A549 (cell line): ENCODE measurements at regions not wholly inside any gene's neighbourhood (a gene's known extent, or its start where the extent isn't known, plus 50 kb on each side); places are given as distances from the start of the nearest gene placed in this dataset.

Experiments used
- ATAC-seq, 2 experiments: fragments of 200-7000 bp in 1 of 2; fragments of >200 bp in 1 of 2; cut with Nextera tagmentation in 1 of 2; cut with Tn5 transposase in 1 of 2; 3 replicates each; pipeline versions ENCODE4 v1.8.0 to v1.9.1; 2018 to 2020; ENCODE audit warnings: mild to moderate bottlenecking in 1 of 2, moderate library complexity in 1 of 2
- CTCF ChIA-PET: fragments of 300-600 bp; sonication (Branson Sonifier 250); formaldehyde crosslinking; extraction: SDS; loops from one replicate; lab custom pipeline; 2021; ENCODE audit warnings: antibody characterized with exemption, inconsistent platforms; lab: Yijun Ruan, JAX
- POLR2A ChIA-PET: fragments of 350-600 bp; formaldehyde crosslinking; extraction: SDS; loops from one replicate; lab custom pipeline; 2021; ENCODE audit warnings: antibody characterized with exemption, inconsistent platforms; lab: Yijun Ruan, JAX
- DNase-seq, 2 experiments: peaks; one replicate each; pipeline versions ENCODE4 v3.0.0 to v3.0.0-alpha.2; 2011 to 2016; ENCODE audit warnings: low read depth in 1 of 2, low spot score in 1 of 2
- FAIRE-seq: peaks from 2 replicates; lab custom pipeline; 2011; peaks lifted over from hg19 to GRCh38; lab: Jason Lieb, UNC
- H3K27ac ChIP-seq, 2 experiments: fragments of >200 bp; sonication (Bioruptor Twin); formaldehyde crosslinking; 3 replicates each; pipeline ENCODE4 v1.5.1; 2016 to 2017
- H3K4me1 ChIP-seq: fragments of >200 bp; sonication (Bioruptor Twin); formaldehyde crosslinking; 3 replicates; pipeline ENCODE4 v1.6.1; 2016
- H3K4me2 ChIP-seq: fragments of >200 bp; sonication (Bioruptor Twin); formaldehyde crosslinking; 3 replicates; pipeline ENCODE4 v1.6.1; 2016
- H3K4me3 ChIP-seq: fragments of >200 bp; sonication (Bioruptor Twin); formaldehyde crosslinking; 3 replicates; pipeline ENCODE4 v1.5.1; 2016
- H3K9me3 ChIP-seq: fragments of >200 bp; sonication (Bioruptor Twin); formaldehyde crosslinking; 3 replicates; pipeline ENCODE4 v1.6.1; 2016
- BCL3 ChIP-seq: fragments of >200 bp; sonication (Bioruptor Twin); formaldehyde crosslinking; IDR thresholded peaks from 3 replicates; pipeline ENCODE4 v1.6.1; 2016
- CBX8 ChIP-seq: fragments of 200-600 bp; sonication (generic); IDR thresholded peaks from 2 replicates; pipeline ENCODE4 v1.6.1; 2016
- CHD2 ChIP-seq: fragments of 150-350 bp; IDR thresholded peaks from 2 replicates; pipeline ENCODE4 v1.6.1; 2014; ENCODE audit warnings: low read length; ENCODE audit not compliant: partially characterized antibody
- EHMT2 ChIP-seq: fragments of 200-600 bp; sonication (generic); IDR thresholded peaks from 2 replicates; pipeline ENCODE4 v1.6.1; 2016; ENCODE audit warnings: antibody characterized with exemption, low read depth, mild to moderate bottlenecking, moderate library complexity
- EP300 ChIP-seq, 2 experiments: fragments of >200 bp; sonication (Bioruptor Twin); formaldehyde crosslinking; IDR thresholded peaks; 2 replicates in 1 of 2; 3 replicates in 1 of 2; pipeline ENCODE4 v1.6.1; 2016 to 2017
- ESRRA ChIP-seq: fragments of 150-350 bp; IDR thresholded peaks from 2 replicates; pipeline ENCODE4 v1.6.1; 2014; ENCODE audit warnings: mild to moderate bottlenecking, low read length, borderline replicate concordance
- FOXS1 ChIP-seq: fragments of 250-450 bp; sonication (Bioruptor Pico); IDR thresholded peaks from 2 replicates; pipeline ENCODE4 v1.5.0; 2020; ENCODE audit warnings: mild to moderate bottlenecking, moderate library complexity
- HDAC2 ChIP-seq: fragments of 200-600 bp; sonication (generic); IDR thresholded peaks from 2 replicates; pipeline ENCODE4 v1.6.1; 2016
- HOXA7 ChIP-seq: fragments of 250-450 bp; sonication (Bioruptor Pico); IDR thresholded peaks from 2 replicates; pipeline ENCODE4 v1.5.0; 2020; ENCODE audit warnings: mild to moderate bottlenecking, moderate library complexity
- HOXB13 ChIP-seq: fragments of 250-450 bp; sonication (Bioruptor Pico); IDR thresholded peaks from 2 replicates; pipeline ENCODE4 v1.5.0; 2020; ENCODE audit warnings: low read depth, mild to moderate bottlenecking, moderate library complexity
- HOXB5 ChIP-seq: fragments of 250-450 bp; sonication (Bioruptor Pico); IDR thresholded peaks from 2 replicates; pipeline ENCODE4 v1.5.0; 2020; ENCODE audit warnings: mild to moderate bottlenecking, moderate library complexity
- KDM1A ChIP-seq: fragments of 200-600 bp; sonication (generic); IDR thresholded peaks from 2 replicates; pipeline ENCODE4 v1.6.1; 2016; ENCODE audit warnings: low read depth, mild to moderate bottlenecking
- KDM5A ChIP-seq: fragments of 200-600 bp; sonication (generic); IDR thresholded peaks from 2 replicates; pipeline ENCODE4 v1.6.1; 2016; ENCODE audit warnings: antibody characterized with exemption, mild to moderate bottlenecking
- MAZ ChIP-seq: fragments of 150-350 bp; IDR thresholded peaks from 2 replicates; pipeline ENCODE4 v1.6.1; 2014; ENCODE audit warnings: antibody characterized with exemption, low read depth, low read length, borderline replicate concordance
- MYC ChIP-seq: IDR thresholded peaks from 2 replicates; pipeline ENCODE4 v1.6.1; 2012; ENCODE audit warnings: mild to moderate bottlenecking, inconsistent platforms, low read length, improper control_type of control experiment, borderline replicate concordance
- TFCP2L1 ChIP-seq: fragments of 250-450 bp; sonication (Bioruptor Pico); IDR thresholded peaks from 2 replicates; pipeline ENCODE4 v1.5.0; 2021; ENCODE audit warnings: mild to moderate bottlenecking
- USF2 ChIP-seq: fragments of 450-650 bp; IDR thresholded peaks from 2 replicates; pipeline ENCODE4 v1.6.1; 2014; ENCODE audit warnings: antibody characterized with exemption
- WGBS: methylation state at CpG from one replicate; pipeline ENCODE4 v1.1.6; 2017; ENCODE audit errors: missing lambda C conversion rate; 5-methylcytosine and 5-hydroxymethylcytosine counted together

- POLR2A ChIA-PET, result no interaction called here
- H3K27ac ChIP-seq, result no peak overlapping the region
- H3K4me1 ChIP-seq, result peaks cover 16% of the 10 kb centered on the region
- no peaks in the 10 kb centered on the region for H3K9me3 ChIP-seq
- H3K4me3 ChIP-seq, result no peak overlapping the region
- TF ChIP-seq ESRRA (no peak), EP300 (IDR thresholded peaks at IDR 0.05) (no peak), HDAC2 (no peak), HOXB5 (CRISPR knock-in tag) (no peak), BCL3 (no peak), HOXB13 (CRISPR knock-in tag) (no peak)
- TF ChIP-seq, all 56 proteins: peak for 0
- CTCF ChIA-PET, result interaction anchor here (3.2 kb wide), 1 partner anchor 74 kb away, joined by 10 read pairs; no protein-coding TSS in a partner anchor
- no peak for ATAC-seq
- 90% methylated on average over 14 of the region's 14 CpGs for WGBS
- H3K4me2 ChIP-seq, result no peak overlapping the region
- no peak for FAIRE-seq
- DNase-seq, result no peak
These were observed 58.5 kb upstream of the ECHDC3 start for GRCh38 chr10:11683529-11684320.

GRCh38 chr10:11682851-11683250 is 59.3 kb upstream of the ECHDC3 start:
- ATAC-seq (no peak), FAIRE-seq (no peak), DNase-seq (no peak)
- Histone ChIP-seq H3K4me3 (no peak overlapping the region), H3K27ac (no peak overlapping the region), H3K4me1 (peaks cover 16% of the 10 kb centered on the region), H3K9me3 (no peaks in the 10 kb centered on the region), H3K4me2 (no peak overlapping the region)
- WGBS, result 85% methylated on average over 11 of the region's 14 CpGs
- CTCF ChIA-PET, result no interaction called here
- POLR2A ChIA-PET, result no interaction called here
- TF ChIP-seq KDM1A (no peak), MAZ (no peak), TFCP2L1 (CRISPR knock-in tag) (no peak), HOXA7 (CRISPR knock-in tag) (no peak)

- CTCF ChIA-PET, result no interaction called here
- ATAC-seq (no peak), FAIRE-seq (no peak), DNase-seq (no peak)
- 88% methylated on average over 6 of the region's 6 CpGs for WGBS
- H3K9me3 ChIP-seq, result no peaks in the 10 kb centered on the region
- no peak overlapping the region for H3K27ac ChIP-seq
- no peak overlapping the region for H3K4me3 ChIP-seq
- peaks cover 16% of the 10 kb centered on the region for H3K4me1 ChIP-seq
- POLR2A ChIA-PET, result no interaction called here
- no peak for TF ChIP-seq HOXA7 (CRISPR knock-in tag)
- no peak for TF ChIP-seq CHD2
- TF ChIP-seq KDM5A, result no peak
- TF ChIP-seq FOXS1 (CRISPR knock-in tag), result no peak
- TF ChIP-seq EHMT2, result no peak
- TF ChIP-seq MYC, result no peak
- no peak for TF ChIP-seq CBX8
- no peak overlapping the region for H3K4me2 ChIP-seq
These were observed 59.9 kb upstream of the ECHDC3 start for GRCh38 chr10:11682267-11682683.

- Histone ChIP-seq H3K4me3 (no peak overlapping the region), H3K27ac (no peak overlapping the region), H3K9me3 (no peaks in the 10 kb centered on the region), H3K4me1 (peaks cover 11% of the 10 kb centered on the region; the same call in 2 of the 3 replicates), H3K4me2 (no peak overlapping the region)
- ChIA-PET POLR2A (no interaction called here), CTCF (no interaction called here)
- DNase-seq, result no peak
- TF ChIP-seq CBX8, result no peak
- TF ChIP-seq USF2, result no peak
- no peak for FAIRE-seq
- 57% methylated on average over 6 of the region's 6 CpGs for WGBS
- ATAC-seq, result no peak
These were observed 61.7 kb upstream of the ECHDC3 start for GRCh38 chr10:11680496-11680895.
